ENCODE measurements at regions not wholly inside any gene's neighbourhood (a gene's known extent, or its start where the extent isn't known, plus 50 kb on each side); places are given as distances from the start of the nearest gene placed in this dataset.

DNA sequence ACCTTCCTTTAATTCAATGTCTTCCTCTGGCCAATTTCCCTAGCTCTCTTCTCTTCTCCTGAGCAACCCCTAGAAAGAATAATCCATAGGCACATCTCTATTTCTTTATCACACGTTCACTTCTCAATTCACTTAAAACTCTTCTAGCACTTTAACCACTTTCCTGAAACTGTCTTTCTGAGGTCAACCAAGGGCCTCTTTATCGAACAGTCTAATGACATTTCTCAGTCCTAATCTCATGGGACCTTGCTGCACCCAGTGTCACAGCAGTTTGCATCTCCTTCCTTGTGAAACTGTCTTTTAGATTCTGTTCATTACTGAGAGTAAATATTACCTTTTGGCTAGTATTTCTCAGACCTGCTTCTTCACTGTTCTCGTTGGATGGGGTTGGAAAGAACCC, 285.3 kb upstream of the RASGEF1B start:
- intact Hi-C loops (cut with DNase I): no loop called here
- H3K27me3 ChIP-seq: no peaks in the 10 kb centered on the region
- TF ChIP-seq, protein P1, sequence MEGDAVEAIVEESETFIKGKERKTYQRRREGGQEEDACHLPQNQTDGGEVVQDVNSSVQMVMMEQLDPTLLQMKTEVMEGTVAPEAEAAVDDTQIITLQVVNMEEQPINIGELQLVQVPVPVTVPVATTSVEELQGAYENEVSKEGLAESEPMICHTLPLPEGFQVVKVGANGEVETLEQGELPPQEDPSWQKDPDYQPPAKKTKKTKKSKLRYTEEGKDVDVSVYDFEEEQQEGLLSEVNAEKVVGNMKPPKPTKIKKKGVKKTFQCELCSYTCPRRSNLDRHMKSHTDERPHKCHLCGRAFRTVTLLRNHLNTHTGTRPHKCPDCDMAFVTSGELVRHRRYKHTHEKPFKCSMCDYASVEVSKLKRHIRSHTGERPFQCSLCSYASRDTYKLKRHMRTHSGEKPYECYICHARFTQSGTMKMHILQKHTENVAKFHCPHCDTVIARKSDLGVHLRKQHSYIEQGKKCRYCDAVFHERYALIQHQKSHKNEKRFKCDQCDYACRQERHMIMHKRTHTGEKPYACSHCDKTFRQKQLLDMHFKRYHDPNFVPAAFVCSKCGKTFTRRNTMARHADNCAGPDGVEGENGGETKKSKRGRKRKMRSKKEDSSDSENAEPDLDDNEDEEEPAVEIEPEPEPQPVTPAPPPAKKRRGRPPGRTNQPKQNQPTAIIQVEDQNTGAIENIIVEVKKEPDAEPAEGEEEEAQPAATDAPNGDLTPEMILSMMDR (IDR thresholded peaks at IDR 0.05): no peak
- H3K36me3 ChIP-seq: no peaks in the 10 kb centered on the region
- no peaks in the 10 kb centered on the region for H3K9me3 ChIP-seq
- DNase-seq: no peak
- H3K27ac ChIP-seq: no peak overlapping the region
- H3K9ac ChIP-seq (ENCODE audit: low read depth in 2 of 2, low read length in 2 of 2): no peak overlapping the region
- no peaks in the 10 kb centered on the region for H3K4me1 ChIP-seq
- H3K4me3 ChIP-seq: no peak overlapping the region

DNA sequence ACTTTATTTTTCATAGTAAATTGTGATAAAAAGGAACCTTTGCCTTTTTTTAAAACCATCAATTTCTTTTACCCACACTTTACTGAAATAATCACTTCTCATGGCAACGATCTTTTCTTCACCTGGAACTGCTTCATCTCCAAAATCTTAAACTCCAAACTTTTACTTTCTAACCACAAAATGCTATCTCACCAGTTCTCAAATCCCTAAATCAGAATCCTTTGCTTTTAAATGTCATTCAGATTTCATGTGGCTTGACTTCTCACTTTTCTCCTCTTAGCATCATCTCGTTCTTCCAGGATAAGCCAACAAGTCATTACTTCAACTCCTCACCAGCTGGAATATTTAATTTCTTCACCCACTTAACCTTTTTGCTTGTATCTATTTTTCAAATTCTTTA, 284.3 kb upstream of the RASGEF1B start:
- DNase-seq: no peak
- Histone ChIP-seq H3K4me1 (no peaks in the 10 kb centered on the region), H3K27ac (no peak overlapping the region), H3K36me3 (no peaks in the 10 kb centered on the region), H3K9ac (ENCODE audit: low read depth in 2 of 2, low read length in 2 of 2) (no peak overlapping the region), H3K27me3 (no peaks in the 10 kb centered on the region), H3K4me3 (no peak overlapping the region), H3K9me3 (no peaks in the 10 kb centered on the region)
- TF ChIP-seq, protein P1 (IDR thresholded peaks at IDR 0.05): no peak
- intact Hi-C loops (cut with DNase I): no loop called here

DNA sequence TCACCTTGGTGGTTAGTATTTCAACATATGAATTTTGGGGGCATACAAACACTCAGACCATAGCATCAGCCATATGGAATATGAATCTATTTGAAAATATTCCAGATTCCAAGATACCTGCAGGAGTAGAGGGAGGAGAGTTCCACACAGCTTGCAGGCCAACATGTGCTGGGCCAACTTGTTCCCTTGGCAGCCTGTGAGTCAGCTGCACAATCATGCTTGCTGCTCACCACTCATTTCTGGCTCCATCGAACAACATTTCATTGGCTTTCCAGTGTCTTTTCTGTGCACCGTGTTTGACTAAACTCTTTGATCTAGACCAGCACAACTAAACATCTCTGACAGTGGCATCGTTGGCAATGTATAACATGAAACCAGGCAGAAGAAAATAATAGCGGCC, 282.5 kb upstream of the RASGEF1B start:
- H3K27me3 ChIP-seq: no peaks in the 10 kb centered on the region
- H3K9ac ChIP-seq (ENCODE audit: low read depth in 2 of 2, low read length in 2 of 2): no peak overlapping the region
- no peaks in the 10 kb centered on the region for H3K36me3 ChIP-seq
- H3K9me3 ChIP-seq: no peaks in the 10 kb centered on the region
- H3K4me3 ChIP-seq: no peak overlapping the region
- intact Hi-C loops (cut with DNase I): no loop called here
- H3K4me1 ChIP-seq: no peaks in the 10 kb centered on the region
- TF ChIP-seq, protein P1 (IDR thresholded peaks at IDR 0.05): no peak
- H3K27ac ChIP-seq: no peak overlapping the region
- DNase-seq: no peak

DNA sequence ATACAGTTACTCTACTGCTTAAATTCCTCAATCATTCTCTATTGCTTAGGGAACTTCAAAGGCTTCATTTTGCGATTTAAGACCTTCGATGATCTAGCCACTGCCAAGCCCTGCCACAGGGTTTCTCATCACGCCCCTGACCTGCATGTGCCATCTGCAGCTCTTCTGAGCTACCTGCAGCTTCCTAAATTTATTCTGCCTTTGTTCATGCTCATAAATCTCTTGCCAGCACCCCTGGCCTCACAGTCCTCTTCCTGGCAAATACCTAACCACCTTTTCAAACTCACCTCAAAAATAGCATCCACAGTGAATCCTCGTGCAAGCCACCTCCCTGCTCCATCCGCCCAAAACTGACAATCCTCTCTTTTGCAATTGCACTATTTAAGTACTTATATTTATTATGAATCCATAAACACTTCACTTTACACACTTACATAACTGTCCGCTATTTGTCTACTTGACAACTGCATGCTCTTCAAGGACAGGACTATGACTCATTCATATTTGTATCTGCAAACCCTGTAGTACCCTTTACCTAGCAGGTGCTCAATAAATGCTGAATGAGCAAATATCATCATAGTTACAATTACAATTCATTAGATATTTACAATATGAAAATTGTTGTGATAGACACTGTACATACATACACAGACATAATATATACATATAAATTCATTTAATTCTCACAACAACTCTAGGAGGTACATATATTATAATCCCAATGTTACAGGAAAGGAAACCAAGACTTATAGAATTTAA, 280.0 kb upstream of the RASGEF1B start:
- no peaks in the 10 kb centered on the region for H3K9me3 ChIP-seq
- no peaks in the 10 kb centered on the region for H3K4me1 ChIP-seq
- no peaks in the 10 kb centered on the region for H3K27me3 ChIP-seq
- no peak overlapping the region for H3K4me3 ChIP-seq
- TF ChIP-seq, protein P1 (IDR thresholded peaks at IDR 0.05): no peak
- H3K36me3 ChIP-seq: no peaks in the 10 kb centered on the region
- intact Hi-C loops (cut with DNase I): no loop called here
- H3K27ac ChIP-seq: no peak overlapping the region
- no peak for DNase-seq
- no peak overlapping the region for H3K9ac ChIP-seq (ENCODE audit: low read depth in 2 of 2, low read length in 2 of 2)

DNA sequence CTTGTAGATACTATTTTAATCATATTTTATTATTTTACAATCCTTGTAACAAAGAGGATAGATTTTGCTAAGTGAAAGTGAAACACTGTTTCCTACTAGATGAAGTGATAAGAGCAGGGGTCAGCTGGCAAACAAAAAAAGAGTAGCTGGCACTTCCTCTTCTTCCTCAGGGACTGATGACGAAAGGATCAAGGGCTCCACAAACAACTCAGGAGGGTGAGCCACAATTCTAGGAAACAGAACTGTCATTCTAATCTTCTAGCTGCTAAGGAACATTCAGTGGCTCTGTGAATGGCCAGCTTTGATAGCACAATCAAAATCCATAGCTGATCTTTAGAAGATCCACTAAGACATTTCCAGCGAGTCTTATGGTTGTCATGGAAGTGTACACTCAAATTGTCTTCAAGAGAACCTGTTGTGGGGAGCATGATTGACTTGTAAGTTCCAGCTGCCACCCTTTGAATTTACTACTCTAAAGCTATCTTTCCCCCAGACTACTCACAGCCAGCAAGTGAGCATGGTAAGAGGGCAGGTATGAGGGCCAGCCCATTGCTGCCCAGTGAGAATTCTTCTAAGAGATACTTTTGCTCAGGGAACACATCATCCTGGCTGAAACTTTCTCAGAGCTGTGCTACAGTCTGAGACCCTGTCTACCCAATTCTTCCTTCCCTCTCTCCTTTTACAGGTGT, 275.7 kb upstream of the RASGEF1B start:
- Histone ChIP-seq H3K27ac (no peak overlapping the region), H3K9me3 (no peaks in the 10 kb centered on the region), H3K9ac (ENCODE audit: low read depth in 2 of 2, low read length in 2 of 2) (no peak overlapping the region), H3K36me3 (no peaks in the 10 kb centered on the region), H3K27me3 (no peaks in the 10 kb centered on the region), H3K4me3 (no peak overlapping the region), H3K4me1 (no peaks in the 10 kb centered on the region)
- no peak for DNase-seq
- TF ChIP-seq, protein P1 (IDR thresholded peaks at IDR 0.05): no peak
- intact Hi-C loops (cut with DNase I): no loop called here

Measured in colonic mucosa (tissue), 4 donors.